ENCODE measurements at regions not wholly inside any gene's neighbourhood (a gene's known extent, or its start where the extent isn't known, plus 50 kb on each side); places are given as distances from the start of the nearest gene placed in this dataset.

DNA sequence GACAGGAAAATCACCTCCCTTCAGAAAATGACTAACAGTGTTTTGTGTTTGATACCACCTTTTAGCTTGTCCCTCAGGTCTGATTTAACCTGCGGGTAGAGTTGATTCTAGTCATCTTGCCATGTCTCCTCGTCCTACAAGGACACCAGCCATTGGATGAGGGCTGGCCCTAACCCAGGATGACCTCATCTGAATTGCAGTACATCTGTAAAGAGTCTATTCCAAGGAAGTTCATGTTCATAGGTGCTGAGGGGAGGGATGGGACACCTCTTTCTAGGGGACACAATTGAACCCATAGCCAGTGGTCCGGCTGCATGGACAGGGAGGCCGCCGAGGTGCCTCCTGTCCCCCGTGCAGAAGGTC lies 52.0 kb upstream of the DACT2 start:
- H3K9ac ChIP-seq (ENCODE audit: insufficient read depth in 1 of 2, low read depth in 2 of 2, low read length in 2 of 2) = no peak overlapping the region
- H3K27me3 ChIP-seq (ENCODE audit: control insufficient read depth in 2 of 2, insufficient read depth in 2 of 2, low read length in 2 of 2) = peaks cover 18 to 80% of the 10 kb centered on the region in 2 experiments
- ATAC-seq (no peak), DNase-seq (ENCODE audit: extremely low read depth in 1 of 4, low spot score in 3 of 4) (no peak), FAIRE-seq (no peak)
- in situ Hi-C loops (cut with MboI) (loop anchor here (5.0 kb wide), 1 partner anchor 521 kb away; no protein-coding TSS in a partner anchor), intact Hi-C loops (cut with micrococcal nuclease) (no loop called here)
- BruUV-seq (replicated peaks) = no TSS peak
- H3K9me1 ChIP-seq (ENCODE audit: control insufficient read depth, insufficient read depth, low read length) = peaks cover 2% of the 10 kb centered on the region
- no peak overlapping the region for H3K4me3 ChIP-seq
- peaks cover 0 to 8% of the 10 kb centered on the region in 2 experiments; a peak in 2 of 5 replicates for H3K4me1 ChIP-seq (replicated peaks in 1 of 2; ENCODE audit: control insufficient read depth in 2 of 2, insufficient read depth in 2 of 2, low read length in 2 of 2)
- no peaks in the 10 kb centered on the region for H3K79me2 ChIP-seq (ENCODE audit: control insufficient read depth, insufficient read depth, low read length)
- H3K9me3 ChIP-seq (replicated peaks; ENCODE audit: control insufficient read depth, insufficient read depth, low read depth, low read length) = no peaks in the 10 kb centered on the region
- POLR2A ChIA-PET = interaction anchor here (0.7 kb wide), 1 partner anchor 20 kb away, joined by 4 read pairs; no protein-coding TSS in a partner anchor
- H3K36me3 ChIP-seq (ENCODE audit: control insufficient read depth, insufficient read depth, low read length) = no peaks in the 10 kb centered on the region
- H4K20me1 ChIP-seq (replicated peaks; ENCODE audit: control insufficient read depth, insufficient read depth, low read length) = peaks cover 4% of the 10 kb centered on the region
- CTCF ChIA-PET (ENCODE audit: low intra/inter-chr PET ratio) = interaction anchor here (0.6 kb wide), 1 partner anchor 514 kb away, joined by 3 read pairs; no protein-coding TSS in a partner anchor
- no peak overlapping the region for H2AFZ ChIP-seq (ENCODE audit: low read depth, low read length)
- H3K4me2 ChIP-seq (ENCODE audit: insufficient read depth, low read length) = no peak overlapping the region
- 0% methylated on average over 6 of the region's 6 CpGs for WGBS (ENCODE audit: insufficient coverage, low coverage, missing lambda C conversion rate)
- TF ChIP-seq NFIX (CRISPR knock-in tag; IDR thresholded peaks at IDR 0.05; ENCODE audit: low read depth) = no peak
- TF ChIP-seq GABPA (tag; conservative IDR thresholded peaks at IDR 0.05; ENCODE audit: low read depth) = no peak
- TF ChIP-seq ELF4 (CRISPR knock-in tag; IDR thresholded peaks at IDR 0.05) = no peak
- TF ChIP-seq, protein P1, sequence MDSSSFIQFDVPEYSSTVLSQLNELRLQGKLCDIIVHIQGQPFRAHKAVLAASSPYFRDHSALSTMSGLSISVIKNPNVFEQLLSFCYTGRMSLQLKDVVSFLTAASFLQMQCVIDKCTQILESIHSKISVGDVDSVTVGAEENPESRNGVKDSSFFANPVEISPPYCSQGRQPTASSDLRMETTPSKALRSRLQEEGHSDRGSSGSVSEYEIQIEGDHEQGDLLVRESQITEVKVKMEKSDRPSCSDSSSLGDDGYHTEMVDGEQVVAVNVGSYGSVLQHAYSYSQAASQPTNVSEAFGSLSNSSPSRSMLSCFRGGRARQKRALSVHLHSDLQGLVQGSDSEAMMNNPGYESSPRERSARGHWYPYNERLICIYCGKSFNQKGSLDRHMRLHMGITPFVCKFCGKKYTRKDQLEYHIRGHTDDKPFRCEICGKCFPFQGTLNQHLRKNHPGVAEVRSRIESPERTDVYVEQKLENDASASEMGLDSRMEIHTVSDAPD (CRISPR knock-in tag; IDR thresholded peaks at IDR 0.05) = no peak
- TF ChIP-seq, protein P2, sequence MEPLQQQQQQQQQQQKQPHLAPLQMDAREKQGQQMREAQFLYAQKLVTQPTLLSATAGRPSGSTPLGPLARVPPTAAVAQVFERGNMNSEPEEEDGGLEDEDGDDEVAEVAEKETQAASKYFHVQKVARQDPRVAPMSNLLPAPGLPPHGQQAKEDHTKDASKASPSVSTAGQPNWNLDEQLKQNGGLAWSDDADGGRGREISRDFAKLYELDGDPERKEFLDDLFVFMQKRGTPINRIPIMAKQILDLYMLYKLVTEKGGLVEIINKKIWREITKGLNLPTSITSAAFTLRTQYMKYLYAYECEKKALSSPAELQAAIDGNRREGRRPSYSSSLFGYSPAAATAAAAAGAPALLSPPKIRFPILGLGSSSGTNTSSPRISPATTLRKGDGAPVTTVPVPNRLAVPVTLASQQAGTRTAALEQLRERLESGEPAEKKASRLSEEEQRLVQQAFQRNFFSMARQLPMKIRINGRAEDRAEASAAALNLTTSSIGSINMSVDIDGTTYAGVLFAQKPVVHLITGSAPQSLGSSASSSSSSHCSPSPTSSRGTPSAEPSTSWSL (CRISPR knock-in tag; IDR thresholded peaks at IDR 0.05; ENCODE audit: borderline replicate concordance) = no peak
- no peak for TF ChIP-seq SPI1 (IDR thresholded peaks at IDR 0.05; ENCODE audit: borderline replicate concordance, low read depth, low read length)
- TF ChIP-seq, protein P3, sequence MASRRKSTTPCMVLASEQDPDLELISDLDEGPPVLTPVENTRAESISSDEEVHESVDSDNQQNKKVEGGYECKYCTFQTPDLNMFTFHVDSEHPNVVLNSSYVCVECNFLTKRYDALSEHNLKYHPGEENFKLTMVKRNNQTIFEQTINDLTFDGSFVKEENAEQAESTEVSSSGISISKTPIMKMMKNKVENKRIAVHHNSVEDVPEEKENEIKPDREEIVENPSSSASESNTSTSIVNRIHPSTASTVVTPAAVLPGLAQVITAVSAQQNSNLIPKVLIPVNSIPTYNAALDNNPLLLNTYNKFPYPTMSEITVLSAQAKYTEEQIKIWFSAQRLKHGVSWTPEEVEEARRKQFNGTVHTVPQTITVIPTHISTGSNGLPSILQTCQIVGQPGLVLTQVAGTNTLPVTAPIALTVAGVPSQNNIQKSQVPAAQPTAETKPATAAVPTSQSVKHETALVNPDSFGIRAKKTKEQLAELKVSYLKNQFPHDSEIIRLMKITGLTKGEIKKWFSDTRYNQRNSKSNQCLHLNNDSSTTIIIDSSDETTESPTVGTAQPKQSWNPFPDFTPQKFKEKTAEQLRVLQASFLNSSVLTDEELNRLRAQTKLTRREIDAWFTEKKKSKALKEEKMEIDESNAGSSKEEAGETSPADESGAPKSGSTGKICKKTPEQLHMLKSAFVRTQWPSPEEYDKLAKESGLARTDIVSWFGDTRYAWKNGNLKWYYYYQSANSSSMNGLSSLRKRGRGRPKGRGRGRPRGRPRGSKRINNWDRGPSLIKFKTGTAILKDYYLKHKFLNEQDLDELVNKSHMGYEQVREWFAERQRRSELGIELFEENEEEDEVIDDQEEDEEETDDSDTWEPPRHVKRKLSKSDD (conservative IDR thresholded peaks at IDR 0.05; ENCODE audit: low read length) = no peak
- no peak for TF ChIP-seq BRF1 (IDR thresholded peaks at IDR 0.05; ENCODE audit: borderline replicate concordance, extremely low read depth, insufficient read length)
- no peak for TF ChIP-seq TBL1XR1 (IDR thresholded peaks at IDR 0.05; ENCODE audit: low read length in 2 of 2)
- TF ChIP-seq ZNF57 (CRISPR knock-in tag; IDR thresholded peaks at IDR 0.05) = no peak
- no peak for TF ChIP-seq ZNF785 (CRISPR knock-in tag; IDR thresholded peaks at IDR 0.05)
- no peak for TF ChIP-seq TBP (optimal IDR thresholded peaks at IDR 0.05; ENCODE audit: low read depth, low read length)
- TF ChIP-seq SIN3B (IDR thresholded peaks at IDR 0.05; ENCODE audit: low read depth) = no peak
- TF ChIP-seq, protein P4, sequence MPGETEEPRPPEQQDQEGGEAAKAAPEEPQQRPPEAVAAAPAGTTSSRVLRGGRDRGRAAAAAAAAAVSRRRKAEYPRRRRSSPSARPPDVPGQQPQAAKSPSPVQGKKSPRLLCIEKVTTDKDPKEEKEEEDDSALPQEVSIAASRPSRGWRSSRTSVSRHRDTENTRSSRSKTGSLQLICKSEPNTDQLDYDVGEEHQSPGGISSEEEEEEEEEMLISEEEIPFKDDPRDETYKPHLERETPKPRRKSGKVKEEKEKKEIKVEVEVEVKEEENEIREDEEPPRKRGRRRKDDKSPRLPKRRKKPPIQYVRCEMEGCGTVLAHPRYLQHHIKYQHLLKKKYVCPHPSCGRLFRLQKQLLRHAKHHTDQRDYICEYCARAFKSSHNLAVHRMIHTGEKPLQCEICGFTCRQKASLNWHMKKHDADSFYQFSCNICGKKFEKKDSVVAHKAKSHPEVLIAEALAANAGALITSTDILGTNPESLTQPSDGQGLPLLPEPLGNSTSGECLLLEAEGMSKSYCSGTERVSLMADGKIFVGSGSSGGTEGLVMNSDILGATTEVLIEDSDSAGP (CRISPR knock-in tag; IDR thresholded peaks at IDR 0.05) = no peak
- no peak for TF ChIP-seq POLR2AphosphoS5 (IDR thresholded peaks at IDR 0.05; ENCODE audit: control insufficient read depth, insufficient read depth, low read depth, low read length)
- TF ChIP-seq ZBTB1 (CRISPR knock-in tag; IDR thresholded peaks at IDR 0.05; ENCODE audit: borderline replicate concordance, low read depth) = no peak
- no peak overlapping the region for H3K27ac ChIP-seq (ENCODE audit: extremely low read depth, low read depth, low read length)
